ENCODE measurements at regions not wholly inside any gene's neighbourhood (a gene's known extent, or its start where the extent isn't known, plus 50 kb on each side); places are given as distances from the start of the nearest gene placed in this dataset.

DNA sequence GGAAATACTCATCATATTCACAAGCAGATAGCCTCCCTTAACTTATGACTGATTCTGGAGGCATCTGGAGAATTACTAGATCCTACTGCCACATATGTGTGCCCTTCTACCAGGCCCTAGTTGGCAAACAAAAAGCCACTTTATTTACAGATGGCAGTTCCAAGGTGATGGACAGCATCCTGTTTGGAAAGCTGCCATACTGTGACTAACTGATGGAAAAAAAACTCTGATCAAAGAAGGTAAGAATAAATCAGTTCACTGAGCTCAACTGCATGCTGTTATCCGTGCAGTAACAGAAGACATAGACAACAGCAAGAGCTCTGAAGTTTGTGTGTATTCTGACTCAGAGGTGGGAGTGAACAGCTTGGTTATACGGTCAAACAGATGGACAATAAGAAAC, 279.8 kb upstream of the POU5F2 start:
- Histone ChIP-seq H3K4ac (ENCODE audit: low read depth, low read length) (no peak overlapping the region), H3K9ac (ENCODE audit: extremely low read depth, insufficient read length, low read length) (no peak overlapping the region), H4K5ac (ENCODE audit: insufficient read length, low read depth, low read length) (no peak overlapping the region), H2BK20ac (ENCODE audit: low read depth, low read length, poor library complexity, severe bottlenecking) (no peak overlapping the region), H3K79me1 (ENCODE audit: insufficient read depth, low read depth, low read length, poor library complexity, severe bottlenecking) (no peaks in the 10 kb centered on the region), H2BK12ac (ENCODE audit: insufficient read length, low read depth, low read length) (no peak overlapping the region), H3K56ac (ENCODE audit: insufficient read length, low read depth, low read length) (no peak overlapping the region), H3K9me3 (ENCODE audit: control insufficient read depth, low read depth, low read length) (no peaks in the 10 kb centered on the region), H3K23me2 (ENCODE audit: insufficient read length, low read depth, low read length, poor library complexity, severe bottlenecking) (no peaks in the 10 kb centered on the region), H4K20me1 (ENCODE audit: control insufficient read depth, insufficient read depth, insufficient read length) (no peaks in the 10 kb centered on the region), H4K8ac (replicated peaks; ENCODE audit: insufficient read length, low read depth, low read length) (no peak overlapping the region), H2AFZ (ENCODE audit: low read length) (no peak overlapping the region), H3K4me2 (ENCODE audit: insufficient read depth, insufficient read length, low read length) (no peak overlapping the region), H3K27me3 (ENCODE audit: insufficient read depth, low read length) (no peaks in the 10 kb centered on the region), H3K27ac (ENCODE audit: insufficient read length, low read depth, low read length) (no peak overlapping the region), H3K4me1 (ENCODE audit: insufficient read depth, low read length) (no peaks in the 10 kb centered on the region), H2AK5ac (ENCODE audit: insufficient read length, low read length) (no peak overlapping the region), H3K23ac (ENCODE audit: insufficient read length, low read depth, low read length) (no peak overlapping the region), H2BK5ac (ENCODE audit: insufficient read length, low read length) (no peak overlapping the region), H3K14ac (ENCODE audit: insufficient read depth, low read length) (no peak overlapping the region), H2BK120ac (ENCODE audit: low read depth, low read length, poor library complexity, severe bottlenecking) (no peak overlapping the region), H4K91ac (ENCODE audit: insufficient read length, low read depth, low read length) (no peak overlapping the region), H3K79me2 (ENCODE audit: insufficient read depth, low read length) (no peaks in the 10 kb centered on the region), H3T11ph (ENCODE audit: low read length) (no peak overlapping the region), H2BK15ac (ENCODE audit: low read depth, low read length) (no peak overlapping the region), H3K18ac (ENCODE audit: insufficient read length, low read depth, low read length) (no peak overlapping the region)
- TF ChIP-seq, protein P1, sequence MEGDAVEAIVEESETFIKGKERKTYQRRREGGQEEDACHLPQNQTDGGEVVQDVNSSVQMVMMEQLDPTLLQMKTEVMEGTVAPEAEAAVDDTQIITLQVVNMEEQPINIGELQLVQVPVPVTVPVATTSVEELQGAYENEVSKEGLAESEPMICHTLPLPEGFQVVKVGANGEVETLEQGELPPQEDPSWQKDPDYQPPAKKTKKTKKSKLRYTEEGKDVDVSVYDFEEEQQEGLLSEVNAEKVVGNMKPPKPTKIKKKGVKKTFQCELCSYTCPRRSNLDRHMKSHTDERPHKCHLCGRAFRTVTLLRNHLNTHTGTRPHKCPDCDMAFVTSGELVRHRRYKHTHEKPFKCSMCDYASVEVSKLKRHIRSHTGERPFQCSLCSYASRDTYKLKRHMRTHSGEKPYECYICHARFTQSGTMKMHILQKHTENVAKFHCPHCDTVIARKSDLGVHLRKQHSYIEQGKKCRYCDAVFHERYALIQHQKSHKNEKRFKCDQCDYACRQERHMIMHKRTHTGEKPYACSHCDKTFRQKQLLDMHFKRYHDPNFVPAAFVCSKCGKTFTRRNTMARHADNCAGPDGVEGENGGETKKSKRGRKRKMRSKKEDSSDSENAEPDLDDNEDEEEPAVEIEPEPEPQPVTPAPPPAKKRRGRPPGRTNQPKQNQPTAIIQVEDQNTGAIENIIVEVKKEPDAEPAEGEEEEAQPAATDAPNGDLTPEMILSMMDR (conservative IDR thresholded peaks at IDR 0.05) = no peak
- Mint-ChIP-seq H3K36me3 (ENCODE audit: insufficient read depth in 1 of 3, low read depth in 3 of 3) (peaks cover 17 to 21% (median 19%) of the 10 kb centered on the region in 3 experiments; a peak in 6 of 7 replicates), H3K4me1 (peaks cover 0 to 4% of the 10 kb centered on the region in 2 experiments; a peak in 2 of 4 replicates), H3K27me3 (ENCODE audit: low read depth) (no peaks in the 10 kb centered on the region), H3K9me3 (peaks cover 14 to 22% of the 10 kb centered on the region in 2 experiments), H3K27ac (no peak overlapping the region), H3K4me3 (no peak overlapping the region)
- WGBS (ENCODE audit: extremely low coverage, insufficient read length, low lambda C conversion rate) = no CpG with 5 or more reads among the region's 2 CpGs
- no peak for DNase-seq

Measured in H9 (cell line).